Liver (tissue), 8 donors: ENCODE measurements at regions not wholly inside any gene's neighbourhood (a gene's known extent, or its start where the extent isn't known, plus 50 kb on each side); places are given as distances from the start of the nearest gene placed in this dataset.

ENCODE experiments used
- DNase-seq: peaks from one replicate; pipeline ENCODE4 v3.0.0-alpha.2; 2017; ENCODE audit warnings: low spot score
- H3K27ac ChIP-seq, 2 donors: one replicate each; pipeline ENCODE4 v1.7.0; 2013; ENCODE audit warnings: inconsistent platforms in 2 of 2, low read length in 2 of 2, control low read depth in 1 of 2, low read depth in 1 of 2, mild to moderate bottlenecking in 1 of 2
- H3K27me3 ChIP-seq, 4 donors: one replicate each; pipeline versions ENCODE4 v1.6.1 to v1.7.0; 2013; ENCODE audit warnings: low read length in 3 of 4, inconsistent platforms in 1 of 4, mild to moderate bottlenecking in 1 of 4, moderate library complexity in 1 of 4; ENCODE audit not compliant: control insufficient read depth in 4 of 4, insufficient read depth in 4 of 4
- H3K36me3 ChIP-seq, 4 donors: one replicate each; pipeline versions ENCODE4 v1.6.1 to v1.7.0; 2013; ENCODE audit warnings: low read length in 3 of 4, mild to moderate bottlenecking in 3 of 4, low read depth in 1 of 4, moderate library complexity in 1 of 4; ENCODE audit not compliant: control insufficient read depth in 4 of 4, insufficient read depth in 3 of 4
- H3K4me1 ChIP-seq, 4 donors: one replicate each; pipeline versions ENCODE4 v1.6.1 to v1.7.0; 2013; ENCODE audit warnings: low read length in 3 of 4, mild to moderate bottlenecking in 3 of 4, moderate library complexity in 1 of 4; ENCODE audit not compliant: control insufficient read depth in 4 of 4, insufficient read depth in 4 of 4
- H3K4me3 ChIP-seq, 3 donors: one replicate each; pipeline versions ENCODE4 v1.6.1 to v1.7.0; 2013; ENCODE audit warnings: low read length in 3 of 3, control low read depth in 1 of 3, low read depth in 1 of 3, mild to moderate bottlenecking in 1 of 3
- H3K9ac ChIP-seq, 2 donors: one replicate each; pipeline ENCODE4 v1.7.0; 2013; ENCODE audit warnings: low read length in 2 of 2, mild to moderate bottlenecking in 2 of 2, moderate library complexity in 2 of 2, control low read depth in 1 of 2, low read depth in 1 of 2
- H3K9me3 ChIP-seq, 4 donors: one replicate each; pipeline versions ENCODE4 v1.6.1 to v1.7.0; 2013; ENCODE audit warnings: low read length in 3 of 4; ENCODE audit not compliant: control insufficient read depth in 4 of 4
- ATF3 ChIP-seq: IDR thresholded peaks from 2 replicates; pipeline ENCODE4 v1.6.1; 2016; ENCODE audit warnings: antibody characterized with exemption
- CTCF ChIP-seq: fragments of 150-350 bp; IDR thresholded peaks from 2 replicates; pipeline ENCODE4 v1.5.1; 2017; ENCODE audit warnings: improper control_type of control experiment, low read depth, low read length; ENCODE audit not compliant: missing input control
- EGR1 ChIP-seq, 2 donors: IDR thresholded peaks; 2 replicates each; pipeline ENCODE4 v1.6.1; 2016 to 2018; ENCODE audit warnings: antibody characterized with exemption in 2 of 2, low read depth in 2 of 2
- FOXA1 ChIP-seq: IDR thresholded peaks from 2 replicates; pipeline ENCODE4 v1.6.1; 2016; ENCODE audit warnings: antibody characterized with exemption
- FOXA2 ChIP-seq: IDR thresholded peaks from 2 replicates; pipeline ENCODE4 v1.6.1; 2016; ENCODE audit warnings: antibody characterized with exemption
- GABPA ChIP-seq, 2 donors: IDR thresholded peaks in 1 of 2; conservative IDR thresholded peaks in 1 of 2; 2 replicates each; pipeline ENCODE4 v1.6.1; 2016; ENCODE audit warnings: antibody characterized with exemption in 2 of 2, mild to moderate bottlenecking in 1 of 2, moderate library complexity in 1 of 2
- HNF4A ChIP-seq, 2 donors: conservative IDR thresholded peaks; 2 replicates each; pipeline ENCODE4 v1.6.1; 2016; ENCODE audit warnings: antibody characterized with exemption in 2 of 2, mild to moderate bottlenecking in 2 of 2
- HNF4G ChIP-seq: IDR thresholded peaks from 2 replicates; pipeline ENCODE4 v1.6.1; 2016; ENCODE audit warnings: antibody characterized with exemption
- JUND ChIP-seq, 2 donors: IDR thresholded peaks; 2 replicates each; pipeline ENCODE4 v1.6.1; 2016; ENCODE audit warnings: antibody characterized with exemption in 2 of 2
- MAX ChIP-seq: IDR thresholded peaks from 2 replicates; pipeline ENCODE4 v1.6.1; 2016; ENCODE audit warnings: antibody characterized with exemption
- NR2F2 ChIP-seq: IDR thresholded peaks from 2 replicates; pipeline ENCODE4 v1.6.1; 2016; ENCODE audit warnings: antibody characterized with exemption
- RAD21 ChIP-seq, 2 donors: IDR thresholded peaks; 2 replicates each; pipeline ENCODE4 v1.6.1; 2016; ENCODE audit warnings: antibody characterized with exemption in 2 of 2, mild to moderate bottlenecking in 2 of 2
- REST ChIP-seq: IDR thresholded peaks from 2 replicates; pipeline ENCODE4 v1.6.1; 2016; ENCODE audit warnings: antibody characterized with exemption, mild to moderate bottlenecking
- RXRA ChIP-seq, 2 donors: IDR thresholded peaks; 2 replicates each; pipeline ENCODE4 v1.6.1; 2017 to 2018; ENCODE audit warnings: antibody characterized with exemption in 2 of 2, mild to moderate bottlenecking in 1 of 2
- SP1 ChIP-seq: IDR thresholded peaks from 2 replicates; pipeline ENCODE4 v1.6.1; 2018; ENCODE audit warnings: antibody characterized with exemption, mild to moderate bottlenecking
- TAF1 ChIP-seq: conservative IDR thresholded peaks from 2 replicates; pipeline ENCODE4 v1.6.1; 2016; ENCODE audit warnings: antibody characterized with exemption, mild to moderate bottlenecking
- YY1 ChIP-seq: IDR thresholded peaks from 2 replicates; pipeline ENCODE4 v1.6.1; 2016; ENCODE audit warnings: antibody characterized with exemption, mild to moderate bottlenecking
- ZBTB33 ChIP-seq: IDR thresholded peaks from 2 replicates; pipeline ENCODE4 v1.6.1; 2016; ENCODE audit warnings: antibody characterized with exemption
- WGBS: extraction: QIAGEN DNeasy Blood & Tissue Kit; methylation state at CpG from one replicate; pipeline ENCODE4 v1.1.7; 2013; 5-methylcytosine and 5-hydroxymethylcytosine counted together
- donor health status: healthy.
- donor health status: healthy.
- donor health status: healthy.
- donor health status: healthy.
- donor health status: healthy.

GRCh38 chr15:87682527-87682926 is 574.0 kb downstream of the NTRK3 start:
- no peak overlapping the region for H3K4me3 ChIP-seq
- H3K9me3 ChIP-seq, result peaks cover 0 to under 1% (median 0%) of the 10 kb centered on the region in 4 donors
- H3K27ac ChIP-seq, result no peak overlapping the region
- peaks cover 0 to 4% (median 0%) of the 10 kb centered on the region in 4 donors for H3K27me3 ChIP-seq
- H3K4me1 ChIP-seq, result no peaks in the 10 kb centered on the region
- WGBS, result 57% methylated on average over 1 of the region's 1 CpG
- no peaks in the 10 kb centered on the region for H3K36me3 ChIP-seq
- DNase-seq, result peak; percentile 53
- TF ChIP-seq SP1 (no peak), CTCF (no peak), TAF1 (no peak), RXRA (IDR thresholded peaks at IDR 0.05) (no peak), ATF3 (no peak), YY1 (no peak), FOXA1 (no peak), FOXA2 (no peak), ZBTB33 (no peak), MAX (no peak), GABPA (IDR thresholded peaks at IDR 0.05 in 1 of 2, conservative IDR thresholded peaks at IDR 0.05 in 1 of 2) (no peak), HNF4A (conservative IDR thresholded peaks at IDR 0.05) (no peak), JUND (IDR thresholded peaks at IDR 0.05) (no peak), HNF4G (no peak), REST (no peak), NR2F2 (no peak), RAD21 (IDR thresholded peaks at IDR 0.05) (no peak), EGR1 (IDR thresholded peaks at IDR 0.05; ENCODE audit: low read depth in 2 of 2) (no peak)
- H3K9ac ChIP-seq, result no peak overlapping the region
